Spinal cord (tissue), 9 donors: ENCODE measurements at regions not wholly inside any gene's neighbourhood (a gene's known extent, or its start where the extent isn't known, plus 50 kb on each side); places are given as distances from the start of the nearest gene placed in this dataset.

Source experiments
- DNase-seq, 6 donors: peaks; one replicate each; pipeline versions ENCODE4 v3.0.0 to v3.0.0-alpha.2; 2013 to 2015; ENCODE audit warnings: low spot score in 6 of 6, low read depth in 4 of 6
- H3K27ac ChIP-seq: one replicate; pipeline ENCODE4 v1.5.1; 2013; ENCODE audit warnings: low read depth, low read length, control low read depth
- H3K27me3 ChIP-seq: one replicate; pipeline ENCODE4 v1.6.1; 2013; ENCODE audit warnings: low read length; ENCODE audit not compliant: control insufficient read depth, insufficient read depth
- H3K36me3 ChIP-seq: one replicate; pipeline ENCODE4 v1.6.1; 2013; ENCODE audit warnings: low read length; ENCODE audit not compliant: control insufficient read depth, insufficient read depth
- H3K4me1 ChIP-seq: one replicate; pipeline ENCODE4 v1.6.1; 2013; ENCODE audit warnings: low read length; ENCODE audit not compliant: control insufficient read depth, insufficient read depth
- H3K4me3 ChIP-seq: one replicate; pipeline ENCODE4 v1.5.1; 2013; ENCODE audit warnings: low read depth, low read length, control low read depth
- H3K9me3 ChIP-seq: one replicate; pipeline ENCODE4 v1.6.1; 2013; ENCODE audit warnings: low read length; ENCODE audit not compliant: control insufficient read depth, insufficient read depth
- WGBS: methylation state at CpG from one replicate; pipeline ENCODE4 v1.1.5; 2013; ENCODE audit warnings: missing lambda C conversion rate; ENCODE audit not compliant: insufficient coverage; 5-methylcytosine and 5-hydroxymethylcytosine counted together
- donor health status: healthy.

GRCh38 chr3:55169161-55169560 lies 241.3 kb upstream of the LRTM1 start:
- Histone ChIP-seq H3K27ac (no peak overlapping the region), H3K4me1 (no peaks in the 10 kb centered on the region), H3K27me3 (no peaks in the 10 kb centered on the region), H3K9me3 (no peaks in the 10 kb centered on the region), H3K4me3 (no peak overlapping the region), H3K36me3 (no peaks in the 10 kb centered on the region)
- no peak for DNase-seq

- Histone ChIP-seq H3K27ac (no peak overlapping the region), H3K4me1 (no peaks in the 10 kb centered on the region), H3K27me3 (no peaks in the 10 kb centered on the region), H3K36me3 (no peaks in the 10 kb centered on the region), H3K4me3 (no peak overlapping the region), H3K9me3 (no peaks in the 10 kb centered on the region)
- WGBS, result 83% methylated on average over 4 of the region's 4 CpGs
- DNase-seq, result no peak
Observed at GRCh38 chr3:55167586-55168317, 239.9 kb upstream of the LRTM1 start.

GRCh38 chr3:55166576-55167555 lies 239.0 kb upstream of the LRTM1 start:
- no peaks in the 10 kb centered on the region for H3K27me3 ChIP-seq
- no peak overlapping the region for H3K27ac ChIP-seq
- H3K9me3 ChIP-seq, result no peaks in the 10 kb centered on the region
- peak in 1 of 6 donors; percentile 45 for DNase-seq
- no peaks in the 10 kb centered on the region for H3K4me1 ChIP-seq
- 100% methylated on average over 1 of the region's 5 CpGs for WGBS
- H3K4me3 ChIP-seq, result no peak overlapping the region
- H3K36me3 ChIP-seq, result no peaks in the 10 kb centered on the region

- H3K9me3 ChIP-seq, result no peaks in the 10 kb centered on the region
- no peaks in the 10 kb centered on the region for H3K27me3 ChIP-seq
- H3K4me1 ChIP-seq, result no peaks in the 10 kb centered on the region
- no peaks in the 10 kb centered on the region for H3K36me3 ChIP-seq
- no CpG with 5 or more reads among the region's 6 CpGs for WGBS
- peak in 1 of 6 donors; percentile 66 for DNase-seq
- no peak overlapping the region for H3K4me3 ChIP-seq
- no peak overlapping the region for H3K27ac ChIP-seq
Observed at GRCh38 chr3:55165704-55166405, 238.0 kb upstream of the LRTM1 start.

- no peaks in the 10 kb centered on the region for H3K27me3 ChIP-seq
- no peak for DNase-seq
- no peak overlapping the region for H3K4me3 ChIP-seq
- H3K4me1 ChIP-seq, result peaks cover 5% of the 10 kb centered on the region
- 88% methylated on average over 1 of the region's 3 CpGs for whole genome bisulfite sequencing
- no peaks in the 10 kb centered on the region for H3K9me3 ChIP-seq
- no peaks in the 10 kb centered on the region for H3K36me3 ChIP-seq
- H3K27ac ChIP-seq, result no peak overlapping the region
Observed at GRCh38 chr3:55165278-55165677, 237.4 kb upstream of the LRTM1 start.

- Histone ChIP-seq H3K27ac (no peak overlapping the region), H3K36me3 (no peaks in the 10 kb centered on the region), H3K27me3 (no peaks in the 10 kb centered on the region), H3K4me3 (no peak overlapping the region), H3K9me3 (no peaks in the 10 kb centered on the region), H3K4me1 (peaks cover 5% of the 10 kb centered on the region)
- no CpG with 5 or more reads among the region's 1 CpG for WGBS
- DNase-seq, result no peak
Observed at GRCh38 chr3:55164876-55165275, 237.0 kb upstream of the LRTM1 start.

- Histone ChIP-seq H3K4me3 (no peak overlapping the region), H3K36me3 (no peaks in the 10 kb centered on the region), H3K4me1 (peaks cover 5% of the 10 kb centered on the region), H3K27me3 (no peaks in the 10 kb centered on the region), H3K9me3 (no peaks in the 10 kb centered on the region), H3K27ac (no peak overlapping the region)
- DNase-seq, result no peak
Observed at GRCh38 chr3:55164191-55164590, 236.3 kb upstream of the LRTM1 start.

- Histone ChIP-seq H3K4me1 (peaks cover 5% of the 10 kb centered on the region), H3K27me3 (no peaks in the 10 kb centered on the region), H3K27ac (no peak overlapping the region), H3K36me3 (no peaks in the 10 kb centered on the region), H3K4me3 (no peak overlapping the region), H3K9me3 (no peaks in the 10 kb centered on the region)
- WGBS, result 100% methylated on average over 3 of the region's 5 CpGs
- DNase-seq, result no peak
Observed at GRCh38 chr3:55163421-55163820, 235.6 kb upstream of the LRTM1 start.

GRCh38 chr3:55162031-55162795 lies 234.4 kb upstream of the LRTM1 start:
- 89% methylated on average over 3 of the region's 3 CpGs for WGBS
- DNase-seq, result no peak
- H3K27ac ChIP-seq, result no peak overlapping the region
- peaks cover 5% of the 10 kb centered on the region for H3K4me1 ChIP-seq
- H3K4me3 ChIP-seq, result no peak overlapping the region
- H3K36me3 ChIP-seq, result no peaks in the 10 kb centered on the region
- H3K27me3 ChIP-seq, result no peaks in the 10 kb centered on the region
- no peaks in the 10 kb centered on the region for H3K9me3 ChIP-seq
